SK-N-SH (cell line): ENCODE measurements at regions not wholly inside any gene's neighbourhood (a gene's known extent, or its start where the extent isn't known, plus 50 kb on each side); places are given as distances from the start of the nearest gene placed in this dataset.

Source experiments
- ELF1 ChIP-seq: IDR thresholded peaks from 2 replicates; pipeline ENCODE4 v1.4.0; 2012
- EP300 ChIP-seq, 2 experiments: IDR thresholded peaks; 2 replicates each; pipeline versions ENCODE4 v1.4.0 to v1.6.1; 2012; ENCODE audit warnings: borderline replicate concordance in 1 of 2, low read depth in 1 of 2, low read length in 1 of 2
- SIN3A ChIP-seq: IDR thresholded peaks from 2 replicates; pipeline ENCODE4 v1.6.1; 2012; ENCODE audit warnings: low read depth, mild to moderate bottlenecking, low read length, moderate library complexity, borderline replicate concordance
- TEAD4 ChIP-seq: IDR thresholded peaks from 2 replicates; pipeline ENCODE4 v1.4.0; 2012; ENCODE audit warnings: mild to moderate bottlenecking, borderline replicate concordance; ENCODE audit not compliant: insufficient read depth
- TF ChIP-seq, protein P1 (sequence below): IDR thresholded peaks from 2 replicates; pipeline ENCODE4 v1.4.0; 2012; ENCODE audit warnings: low read depth, borderline replicate concordance
- TF ChIP-seq, protein P2 (sequence below): fragments of 200-600 bp; sonication (generic); IDR thresholded peaks from 2 replicates; pipeline ENCODE4 v1.6.1; 2017; ENCODE audit warnings: antibody characterized with exemption, mild to moderate bottlenecking, moderate library complexity
- TF ChIP-seq, protein P3 (sequence below): IDR thresholded peaks from 2 replicates; pipeline ENCODE4 v1.6.1; 2012; ENCODE audit warnings: mild to moderate bottlenecking, low read depth, low read length, moderate library complexity
- TF ChIP-seq, protein P4 (sequence below): IDR thresholded peaks from 2 replicates; pipeline ENCODE4 v1.4.0; 2012; ENCODE audit warnings: low read depth
- TF ChIP-seq, protein P5 (sequence below): fragments of 150-350 bp; IDR thresholded peaks from 2 replicates; pipeline ENCODE4 v1.6.1; 2017; ENCODE audit warnings: antibody characterized with exemption, low read length, low read depth, borderline replicate concordance

DNA sequence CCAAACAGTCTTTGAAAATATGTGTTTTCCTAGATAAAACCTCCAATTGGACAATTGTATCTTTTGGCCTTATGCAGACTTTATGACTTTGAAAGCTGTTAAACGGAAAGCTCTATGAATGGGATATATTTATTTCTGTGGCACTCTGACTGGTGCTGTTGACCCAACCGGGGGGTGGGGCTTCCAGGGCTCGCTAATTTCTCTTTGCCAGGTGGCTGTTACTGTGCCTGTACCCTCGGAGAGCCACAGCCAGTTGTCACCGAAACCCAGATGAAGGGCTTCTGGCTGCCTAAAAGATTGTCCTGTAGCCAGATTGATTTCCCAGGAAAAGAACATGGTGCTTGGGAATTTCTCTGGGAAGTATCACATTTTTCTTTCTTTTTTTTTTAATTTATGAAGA lies 132.7 kb upstream of the NAV2 start:
- TF ChIP-seq TEAD4 (no peak), ELF1 (no peak), EP300 (IDR thresholded peaks at IDR 0.05; ENCODE audit: borderline replicate concordance in 1 of 2, low read depth in 1 of 2, low read length in 1 of 2) (no peak), SIN3A (no peak)
- TF ChIP-seq, protein P1, sequence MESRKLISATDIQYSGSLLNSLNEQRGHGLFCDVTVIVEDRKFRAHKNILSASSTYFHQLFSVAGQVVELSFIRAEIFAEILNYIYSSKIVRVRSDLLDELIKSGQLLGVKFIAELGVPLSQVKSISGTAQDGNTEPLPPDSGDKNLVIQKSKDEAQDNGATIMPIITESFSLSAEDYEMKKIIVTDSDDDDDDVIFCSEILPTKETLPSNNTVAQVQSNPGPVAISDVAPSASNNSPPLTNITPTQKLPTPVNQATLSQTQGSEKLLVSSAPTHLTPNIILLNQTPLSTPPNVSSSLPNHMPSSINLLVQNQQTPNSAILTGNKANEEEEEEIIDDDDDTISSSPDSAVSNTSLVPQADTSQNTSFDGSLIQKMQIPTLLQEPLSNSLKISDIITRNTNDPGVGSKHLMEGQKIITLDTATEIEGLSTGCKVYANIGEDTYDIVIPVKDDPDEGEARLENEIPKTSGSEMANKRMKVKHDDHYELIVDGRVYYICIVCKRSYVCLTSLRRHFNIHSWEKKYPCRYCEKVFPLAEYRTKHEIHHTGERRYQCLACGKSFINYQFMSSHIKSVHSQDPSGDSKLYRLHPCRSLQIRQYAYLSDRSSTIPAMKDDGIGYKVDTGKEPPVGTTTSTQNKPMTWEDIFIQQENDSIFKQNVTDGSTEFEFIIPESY, result no peak
- TF ChIP-seq, protein P2, sequence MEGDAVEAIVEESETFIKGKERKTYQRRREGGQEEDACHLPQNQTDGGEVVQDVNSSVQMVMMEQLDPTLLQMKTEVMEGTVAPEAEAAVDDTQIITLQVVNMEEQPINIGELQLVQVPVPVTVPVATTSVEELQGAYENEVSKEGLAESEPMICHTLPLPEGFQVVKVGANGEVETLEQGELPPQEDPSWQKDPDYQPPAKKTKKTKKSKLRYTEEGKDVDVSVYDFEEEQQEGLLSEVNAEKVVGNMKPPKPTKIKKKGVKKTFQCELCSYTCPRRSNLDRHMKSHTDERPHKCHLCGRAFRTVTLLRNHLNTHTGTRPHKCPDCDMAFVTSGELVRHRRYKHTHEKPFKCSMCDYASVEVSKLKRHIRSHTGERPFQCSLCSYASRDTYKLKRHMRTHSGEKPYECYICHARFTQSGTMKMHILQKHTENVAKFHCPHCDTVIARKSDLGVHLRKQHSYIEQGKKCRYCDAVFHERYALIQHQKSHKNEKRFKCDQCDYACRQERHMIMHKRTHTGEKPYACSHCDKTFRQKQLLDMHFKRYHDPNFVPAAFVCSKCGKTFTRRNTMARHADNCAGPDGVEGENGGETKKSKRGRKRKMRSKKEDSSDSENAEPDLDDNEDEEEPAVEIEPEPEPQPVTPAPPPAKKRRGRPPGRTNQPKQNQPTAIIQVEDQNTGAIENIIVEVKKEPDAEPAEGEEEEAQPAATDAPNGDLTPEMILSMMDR, result no peak
- TF ChIP-seq, protein P3, sequence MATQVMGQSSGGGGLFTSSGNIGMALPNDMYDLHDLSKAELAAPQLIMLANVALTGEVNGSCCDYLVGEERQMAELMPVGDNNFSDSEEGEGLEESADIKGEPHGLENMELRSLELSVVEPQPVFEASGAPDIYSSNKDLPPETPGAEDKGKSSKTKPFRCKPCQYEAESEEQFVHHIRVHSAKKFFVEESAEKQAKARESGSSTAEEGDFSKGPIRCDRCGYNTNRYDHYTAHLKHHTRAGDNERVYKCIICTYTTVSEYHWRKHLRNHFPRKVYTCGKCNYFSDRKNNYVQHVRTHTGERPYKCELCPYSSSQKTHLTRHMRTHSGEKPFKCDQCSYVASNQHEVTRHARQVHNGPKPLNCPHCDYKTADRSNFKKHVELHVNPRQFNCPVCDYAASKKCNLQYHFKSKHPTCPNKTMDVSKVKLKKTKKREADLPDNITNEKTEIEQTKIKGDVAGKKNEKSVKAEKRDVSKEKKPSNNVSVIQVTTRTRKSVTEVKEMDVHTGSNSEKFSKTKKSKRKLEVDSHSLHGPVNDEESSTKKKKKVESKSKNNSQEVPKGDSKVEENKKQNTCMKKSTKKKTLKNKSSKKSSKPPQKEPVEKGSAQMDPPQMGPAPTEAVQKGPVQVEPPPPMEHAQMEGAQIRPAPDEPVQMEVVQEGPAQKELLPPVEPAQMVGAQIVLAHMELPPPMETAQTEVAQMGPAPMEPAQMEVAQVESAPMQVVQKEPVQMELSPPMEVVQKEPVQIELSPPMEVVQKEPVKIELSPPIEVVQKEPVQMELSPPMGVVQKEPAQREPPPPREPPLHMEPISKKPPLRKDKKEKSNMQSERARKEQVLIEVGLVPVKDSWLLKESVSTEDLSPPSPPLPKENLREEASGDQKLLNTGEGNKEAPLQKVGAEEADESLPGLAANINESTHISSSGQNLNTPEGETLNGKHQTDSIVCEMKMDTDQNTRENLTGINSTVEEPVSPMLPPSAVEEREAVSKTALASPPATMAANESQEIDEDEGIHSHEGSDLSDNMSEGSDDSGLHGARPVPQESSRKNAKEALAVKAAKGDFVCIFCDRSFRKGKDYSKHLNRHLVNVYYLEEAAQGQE, result no peak
- TF ChIP-seq, protein P4, sequence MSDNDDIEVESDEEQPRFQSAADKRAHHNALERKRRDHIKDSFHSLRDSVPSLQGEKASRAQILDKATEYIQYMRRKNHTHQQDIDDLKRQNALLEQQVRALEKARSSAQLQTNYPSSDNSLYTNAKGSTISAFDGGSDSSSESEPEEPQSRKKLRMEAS, result no peak
- TF ChIP-seq, protein P5, sequence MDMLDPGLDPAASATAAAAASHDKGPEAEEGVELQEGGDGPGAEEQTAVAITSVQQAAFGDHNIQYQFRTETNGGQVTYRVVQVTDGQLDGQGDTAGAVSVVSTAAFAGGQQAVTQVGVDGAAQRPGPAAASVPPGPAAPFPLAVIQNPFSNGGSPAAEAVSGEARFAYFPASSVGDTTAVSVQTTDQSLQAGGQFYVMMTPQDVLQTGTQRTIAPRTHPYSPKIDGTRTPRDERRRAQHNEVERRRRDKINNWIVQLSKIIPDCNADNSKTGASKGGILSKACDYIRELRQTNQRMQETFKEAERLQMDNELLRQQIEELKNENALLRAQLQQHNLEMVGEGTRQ, result no peak
